ENCODE measurements at regions not wholly inside any gene's neighbourhood (a gene's known extent, or its start where the extent isn't known, plus 50 kb on each side); places are given as distances from the start of the nearest gene placed in this dataset.

GRCh38 chr7:68748934-68749900 lies 849.1 kb upstream of the AUTS2 start:
- no peaks in the 10 kb centered on the region for H3K36me3 ChIP-seq
- TF ChIP-seq CTCF (IDR thresholded peaks at IDR 0.05): no peak
- no peak overlapping the region for H3K4me3 ChIP-seq
- H3K9me3 ChIP-seq: no peaks in the 10 kb centered on the region
- no peak for DNase-seq (ENCODE audit: low spot score in 2 of 2)
- no peaks in the 10 kb centered on the region for H3K4me1 ChIP-seq
- no peaks in the 10 kb centered on the region for H3K27me3 ChIP-seq
- H3K27ac ChIP-seq: no peak overlapping the region
- intact Hi-C loops (cut with DNase I): no loop called here

- intact Hi-C loops (cut with DNase I): no loop called here
- TF ChIP-seq CTCF (IDR thresholded peaks at IDR 0.05): no peak
- Histone ChIP-seq H3K4me3 (no peak overlapping the region), H3K36me3 (no peaks in the 10 kb centered on the region), H3K9me3 (no peaks in the 10 kb centered on the region), H3K4me1 (no peaks in the 10 kb centered on the region), H3K27me3 (no peaks in the 10 kb centered on the region), H3K27ac (no peak overlapping the region)
- DNase-seq (ENCODE audit: low spot score in 2 of 2): no peak
Observed at GRCh38 chr7:68752485-68753178, 845.6 kb upstream of the AUTS2 start.

- DNase-seq (ENCODE audit: low spot score in 2 of 2): no peak
- intact Hi-C loops (cut with DNase I): no loop called here
- Histone ChIP-seq H3K9me3 (no peaks in the 10 kb centered on the region), H3K27me3 (no peaks in the 10 kb centered on the region), H3K4me3 (no peak overlapping the region), H3K36me3 (no peaks in the 10 kb centered on the region), H3K4me1 (no peaks in the 10 kb centered on the region), H3K27ac (no peak overlapping the region)
- TF ChIP-seq CTCF (IDR thresholded peaks at IDR 0.05): no peak
Observed at GRCh38 chr7:68754414-68754813, 843.9 kb upstream of the AUTS2 start.

GRCh38 chr7:68756986-68757495 lies 841.2 kb upstream of the AUTS2 start:
- no peaks in the 10 kb centered on the region for H3K36me3 ChIP-seq
- intact Hi-C loops (cut with DNase I): no loop called here
- no peaks in the 10 kb centered on the region for H3K4me1 ChIP-seq
- TF ChIP-seq CTCF (IDR thresholded peaks at IDR 0.05): no peak
- H3K27ac ChIP-seq: no peak overlapping the region
- no peaks in the 10 kb centered on the region for H3K9me3 ChIP-seq
- H3K4me3 ChIP-seq: no peak overlapping the region
- DNase-seq (ENCODE audit: low spot score in 2 of 2): no peak
- no peaks in the 10 kb centered on the region for H3K27me3 ChIP-seq

- no peak overlapping the region for H3K27ac ChIP-seq
- H3K4me1 ChIP-seq: no peaks in the 10 kb centered on the region
- H3K36me3 ChIP-seq: no peaks in the 10 kb centered on the region
- intact Hi-C loops (cut with DNase I): no loop called here
- H3K9me3 ChIP-seq: peaks cover 0 to 5% of the 10 kb centered on the region in 2 donors
- no peak for TF ChIP-seq CTCF (IDR thresholded peaks at IDR 0.05)
- no peaks in the 10 kb centered on the region for H3K27me3 ChIP-seq
- DNase-seq (ENCODE audit: low spot score in 2 of 2): no peak
- no peak overlapping the region for H3K4me3 ChIP-seq
Observed at GRCh38 chr7:68760556-68760955, 837.7 kb upstream of the AUTS2 start.
